H9 (cell line): ENCODE measurements at regions not wholly inside any gene's neighbourhood (a gene's known extent, or its start where the extent isn't known, plus 50 kb on each side); places are given as distances from the start of the nearest gene placed in this dataset.

Experiments used
- DNase-seq: peaks from one replicate; pipeline ENCODE4 v3.0.0-alpha.2; 2017
- H2AFZ ChIP-seq: one replicate; pipeline ENCODE4 v1.6.1; 2013; ENCODE audit warnings: mild to moderate bottlenecking, low read length, control low read depth, moderate library complexity
- H2AK5ac ChIP-seq: 2 replicates; pipeline ENCODE4 v1.6.1; 2013; ENCODE audit warnings: low read length, control low read depth, mixed read lengths; ENCODE audit not compliant: insufficient read length
- H2BK120ac ChIP-seq: one replicate; pipeline ENCODE4 v1.6.1; 2013; ENCODE audit warnings: low read depth, mild to moderate bottlenecking, low read length, control low read depth, inconsistent platforms; ENCODE audit not compliant: poor library complexity, severe bottlenecking
- H2BK12ac ChIP-seq: 2 replicates; pipeline ENCODE4 v1.6.1; 2013; ENCODE audit warnings: low read length, control low read depth, mixed read lengths, low read depth; ENCODE audit not compliant: insufficient read length
- H2BK15ac ChIP-seq: 2 replicates; pipeline ENCODE4 v1.6.1; 2013; ENCODE audit warnings: low read depth, low read length, control low read depth
- H2BK20ac ChIP-seq: one replicate; pipeline ENCODE4 v1.6.1; 2013; ENCODE audit warnings: low read depth, mild to moderate bottlenecking, low read length, control low read depth, inconsistent platforms; ENCODE audit not compliant: poor library complexity, severe bottlenecking
- H2BK5ac ChIP-seq: 2 replicates; pipeline ENCODE4 v1.6.1; 2013; ENCODE audit warnings: low read length, control low read depth, mixed read lengths; ENCODE audit not compliant: insufficient read length
- H3K14ac ChIP-seq: 2 replicates; pipeline ENCODE4 v1.6.1; 2013; ENCODE audit warnings: low read length, control low read depth; ENCODE audit not compliant: insufficient read depth
- H3K18ac ChIP-seq: 2 replicates; pipeline ENCODE4 v1.6.1; 2013; ENCODE audit warnings: low read depth, mild to moderate bottlenecking, mixed read lengths, low read length, control low read depth; ENCODE audit not compliant: insufficient read length
- H3K23ac ChIP-seq: 2 replicates; pipeline ENCODE4 v1.6.1; 2013; ENCODE audit warnings: low read length, control low read depth, mixed read lengths, low read depth; ENCODE audit not compliant: insufficient read length
- H3K23me2 ChIP-seq: 2 replicates; pipeline ENCODE4 v1.6.1; 2013; ENCODE audit warnings: low read depth, mild to moderate bottlenecking, mixed read lengths, low read length, control low read depth; ENCODE audit not compliant: insufficient read length, poor library complexity, severe bottlenecking
- H3K27ac ChIP-seq: 2 replicates; pipeline ENCODE4 v1.5.1; 2013; ENCODE audit warnings: low read length, control low read depth, mixed read lengths, low read depth; ENCODE audit not compliant: insufficient read length
- H3K27me3 ChIP-seq: 2 replicates; pipeline ENCODE4 v1.6.1; 2013; ENCODE audit warnings: low read length, control low read depth, inconsistent platforms; ENCODE audit not compliant: insufficient read depth
- H3K4ac ChIP-seq: 2 replicates; pipeline ENCODE4 v1.6.1; 2013; ENCODE audit warnings: low read depth, mild to moderate bottlenecking, control low read depth, inconsistent platforms, low read length, moderate library complexity
- H3K4me1 ChIP-seq: 2 replicates; pipeline ENCODE4 v1.6.1; 2013; ENCODE audit warnings: low read length, control low read depth, inconsistent platforms; ENCODE audit not compliant: insufficient read depth
- H3K4me2 ChIP-seq: 2 replicates; pipeline ENCODE4 v1.6.1; 2013; ENCODE audit warnings: low read length, control low read depth, mixed read lengths; ENCODE audit not compliant: insufficient read length, insufficient read depth
- H3K56ac ChIP-seq: 2 replicates; pipeline ENCODE4 v1.6.1; 2013; ENCODE audit warnings: low read depth, mild to moderate bottlenecking, mixed read lengths, low read length, control low read depth; ENCODE audit not compliant: insufficient read length
- H3K79me1 ChIP-seq: 2 replicates; pipeline ENCODE4 v1.6.1; 2013; ENCODE audit warnings: low read depth, mild to moderate bottlenecking, moderate library complexity, low read length, control low read depth, inconsistent platforms; ENCODE audit not compliant: insufficient read depth, poor library complexity, severe bottlenecking
- H3K79me2 ChIP-seq: 2 replicates; pipeline ENCODE4 v1.6.1; 2013; ENCODE audit warnings: low read length, control low read depth, inconsistent platforms; ENCODE audit not compliant: insufficient read depth
- H3K9ac ChIP-seq: 2 replicates; pipeline ENCODE4 v1.6.1; 2013; ENCODE audit warnings: low read length, control low read depth, mixed read lengths; ENCODE audit not compliant: insufficient read length; ENCODE audit errors: extremely low read depth
- H3K9me3 ChIP-seq: one replicate; pipeline ENCODE4 v1.6.1; 2013; ENCODE audit warnings: low read depth, low read length, inconsistent platforms; ENCODE audit not compliant: control insufficient read depth
- H3T11ph ChIP-seq: one replicate; pipeline ENCODE4 v1.6.1; 2013; ENCODE audit warnings: mild to moderate bottlenecking, low read length, control low read depth, inconsistent platforms
- H4K20me1 ChIP-seq: one replicate; pipeline ENCODE4 v1.6.1; 2013; ENCODE audit not compliant: control insufficient read depth, insufficient read length, insufficient read depth
- H4K5ac ChIP-seq: 2 replicates; pipeline ENCODE4 v1.6.1; 2013; ENCODE audit warnings: low read depth, mild to moderate bottlenecking, mixed read lengths, low read length, control low read depth; ENCODE audit not compliant: insufficient read length
- H4K8ac ChIP-seq: replicated peaks from 2 replicates; pipeline ENCODE4 v1.6.1; 2013; ENCODE audit warnings: low read length, control low read depth, mixed read lengths, low read depth; ENCODE audit not compliant: insufficient read length
- H4K91ac ChIP-seq: 2 replicates; pipeline ENCODE4 v1.6.1; 2013; ENCODE audit warnings: low read depth, mild to moderate bottlenecking, moderate library complexity, mixed read lengths, low read length, control low read depth; ENCODE audit not compliant: insufficient read length
- H3K27ac Mint-ChIP-seq, 3 experiments: 2 replicates in 2 of 3; 3 replicates in 1 of 3; pipeline ENCODE4 v1.8.0; 2020 to 2021; ENCODE audit warnings: mixed read lengths in 3 of 3, mild to moderate bottlenecking in 1 of 3, moderate library complexity in 1 of 3
- H3K27me3 Mint-ChIP-seq: 2 replicates; pipeline ENCODE4 v1.8.0; 2021; ENCODE audit warnings: low read depth, mild to moderate bottlenecking, moderate library complexity, mixed read lengths
- H3K36me3 Mint-ChIP-seq, 3 experiments: 2 replicates in 2 of 3; 3 replicates in 1 of 3; pipeline ENCODE4 v1.8.0; 2020 to 2021; ENCODE audit warnings: low read depth in 3 of 3, mixed read lengths in 3 of 3; ENCODE audit not compliant: insufficient read depth in 1 of 3
- H3K4me1 Mint-ChIP-seq, 2 experiments: 2 replicates each; pipeline ENCODE4 v1.8.0; 2020; ENCODE audit warnings: mixed read lengths in 2 of 2
- H3K4me3 Mint-ChIP-seq, 2 experiments: 2 replicates in 1 of 2; 3 replicates in 1 of 2; pipeline ENCODE4 v1.8.0; 2020 to 2021; ENCODE audit warnings: mild to moderate bottlenecking in 2 of 2, mixed read lengths in 2 of 2, moderate library complexity in 1 of 2
- H3K9me3 Mint-ChIP-seq, 2 experiments: 2 replicates in 1 of 2; 3 replicates in 1 of 2; pipeline ENCODE4 v1.8.0; 2020; ENCODE audit warnings: mild to moderate bottlenecking in 2 of 2, mixed read lengths in 2 of 2, moderate library complexity in 1 of 2
- WGBS: extraction: QIAGEN DNeasy Blood & Tissue Kit; methylation state at CpG from one replicate; pipeline ENCODE4 v1.1.7; 2013; ENCODE audit warnings: missing lambda C conversion rate, low lambda C conversion rate, mixed read lengths; ENCODE audit not compliant: insufficient read length; ENCODE audit errors: extremely low coverage; 5-methylcytosine and 5-hydroxymethylcytosine counted together
- TF ChIP-seq, protein P1 (sequence below): fragments of 200-600 bp; sonication (generic); conservative IDR thresholded peaks from 3 replicates; pipeline ENCODE4 v1.8.0; 2021; ENCODE audit warnings: antibody characterized with exemption, mild to moderate bottlenecking

DNA sequence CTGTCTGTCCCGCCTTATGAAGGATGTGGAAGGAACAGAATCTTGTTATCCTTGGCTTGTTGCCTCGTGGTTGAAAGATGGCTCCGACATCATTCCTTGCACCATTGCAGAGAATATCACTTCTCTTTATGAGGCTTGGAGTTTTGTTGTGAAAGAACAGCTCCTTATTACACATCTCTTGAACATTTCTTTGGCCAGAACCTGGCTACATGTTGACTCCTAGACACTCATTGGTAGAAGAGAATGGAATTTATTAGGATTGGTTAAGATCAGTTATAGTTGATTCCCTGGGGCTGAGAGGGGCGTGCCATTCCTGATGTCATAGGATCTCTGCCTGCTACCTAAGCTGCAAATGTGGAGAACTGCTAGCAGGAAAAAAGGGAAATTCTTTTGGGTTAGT lies 180.5 kb upstream of the CTBP2 start:
- no peak overlapping the region for H2BK12ac ChIP-seq
- H3K79me1 ChIP-seq, result no peaks in the 10 kb centered on the region
- H3K9me3 ChIP-seq, result no peaks in the 10 kb centered on the region
- no peak overlapping the region for H3K4me2 ChIP-seq
- H3K79me2 ChIP-seq, result no peaks in the 10 kb centered on the region
- no peak overlapping the region for H3K4ac ChIP-seq
- peaks cover 4% of the 10 kb centered on the region; the same call in 1 of the 2 replicates for H3K27me3 Mint-ChIP-seq
- no peak overlapping the region for H4K91ac ChIP-seq
- WGBS, result no CpG with 5 or more reads among the region's 4 CpGs
- no peak overlapping the region for H3T11ph ChIP-seq
- no peaks in the 10 kb centered on the region for H3K9me3 Mint-ChIP-seq
- H3K27ac Mint-ChIP-seq, result no peak overlapping the region
- H3K56ac ChIP-seq, result no peak overlapping the region
- no peak overlapping the region for H3K18ac ChIP-seq
- no peak overlapping the region for H2BK15ac ChIP-seq
- no peak overlapping the region for H2BK5ac ChIP-seq
- TF ChIP-seq, protein P1, sequence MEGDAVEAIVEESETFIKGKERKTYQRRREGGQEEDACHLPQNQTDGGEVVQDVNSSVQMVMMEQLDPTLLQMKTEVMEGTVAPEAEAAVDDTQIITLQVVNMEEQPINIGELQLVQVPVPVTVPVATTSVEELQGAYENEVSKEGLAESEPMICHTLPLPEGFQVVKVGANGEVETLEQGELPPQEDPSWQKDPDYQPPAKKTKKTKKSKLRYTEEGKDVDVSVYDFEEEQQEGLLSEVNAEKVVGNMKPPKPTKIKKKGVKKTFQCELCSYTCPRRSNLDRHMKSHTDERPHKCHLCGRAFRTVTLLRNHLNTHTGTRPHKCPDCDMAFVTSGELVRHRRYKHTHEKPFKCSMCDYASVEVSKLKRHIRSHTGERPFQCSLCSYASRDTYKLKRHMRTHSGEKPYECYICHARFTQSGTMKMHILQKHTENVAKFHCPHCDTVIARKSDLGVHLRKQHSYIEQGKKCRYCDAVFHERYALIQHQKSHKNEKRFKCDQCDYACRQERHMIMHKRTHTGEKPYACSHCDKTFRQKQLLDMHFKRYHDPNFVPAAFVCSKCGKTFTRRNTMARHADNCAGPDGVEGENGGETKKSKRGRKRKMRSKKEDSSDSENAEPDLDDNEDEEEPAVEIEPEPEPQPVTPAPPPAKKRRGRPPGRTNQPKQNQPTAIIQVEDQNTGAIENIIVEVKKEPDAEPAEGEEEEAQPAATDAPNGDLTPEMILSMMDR, result no peak
- H2AK5ac ChIP-seq, result no peak overlapping the region
- H3K27ac ChIP-seq, result no peak overlapping the region
- H3K4me3 Mint-ChIP-seq, result no peak overlapping the region
- no peak overlapping the region for H3K14ac ChIP-seq
- no peak overlapping the region for H2AFZ ChIP-seq
- H3K4me1 ChIP-seq, result no peaks in the 10 kb centered on the region
- H3K27me3 ChIP-seq, result no peaks in the 10 kb centered on the region; the same call in 1 of the 2 replicates
- no peak overlapping the region for H4K5ac ChIP-seq
- no peak overlapping the region for H3K23ac ChIP-seq
- H2BK20ac ChIP-seq, result no peak overlapping the region
- H4K8ac ChIP-seq, result no peak overlapping the region
- H3K4me1 Mint-ChIP-seq, result peaks cover 0 to 5% of the 10 kb centered on the region in 2 experiments; a peak in 3 of 4 replicates
- no peak overlapping the region for H2BK120ac ChIP-seq
- H3K9ac ChIP-seq, result no peak overlapping the region
- no peaks in the 10 kb centered on the region for H3K23me2 ChIP-seq
- H4K20me1 ChIP-seq, result no peaks in the 10 kb centered on the region
- H3K36me3 Mint-ChIP-seq, result no peaks in the 10 kb centered on the region; a peak in 1 of 7 replicates
- no peak for DNase-seq
